Lower leg skin (tissue), 3 donors: ENCODE measurements at regions not wholly inside any gene's neighbourhood (a gene's known extent, or its start where the extent isn't known, plus 50 kb on each side); places are given as distances from the start of the nearest gene placed in this dataset.

Experiments
- CTCF ChIP-seq, 3 donors: fragments of 450-650 bp; IDR thresholded peaks; one replicate each; pipeline ENCODE4 v1.5.1; 2016; ENCODE audit warnings: antibody characterized with exemption in 3 of 3, mild to moderate bottlenecking in 3 of 3, moderate library complexity in 2 of 3
- POLR2A ChIP-seq, 2 donors: fragments of 450-650 bp; IDR thresholded peaks; one replicate each; pipeline ENCODE4 v1.6.1; 2016 to 2017; ENCODE audit warnings: antibody characterized with exemption in 2 of 2, mild to moderate bottlenecking in 1 of 2, moderate library complexity in 1 of 2

GRCh38 chr13:73662833-73663232, 471.4 kb downstream of the KLF12 start:
- TF ChIP-seq POLR2A (IDR thresholded peaks at IDR 0.05) (no peak), CTCF (IDR thresholded peaks at IDR 0.05) (no peak)
